Astrocyte (in vitro differentiated cells and primary cell): ENCODE measurements at regions not wholly inside any gene's neighbourhood (a gene's known extent, or its start where the extent isn't known, plus 50 kb on each side); places are given as distances from the start of the nearest gene placed in this dataset.

Source experiments
- CTCF ChIP-seq: IDR thresholded peaks from 2 replicates; pipeline ENCODE4 v1.5.1; 2011; ENCODE audit warnings: low read depth, mild to moderate bottlenecking, inconsistent platforms, low read length, moderate library complexity; ENCODE audit not compliant: insufficient read depth
- EZH2 ChIP-seq: IDR thresholded peaks from 2 replicates; pipeline ENCODE4 v1.6.1; 2012; ENCODE audit warnings: mild to moderate bottlenecking, low read length, inconsistent platforms; ENCODE audit not compliant: insufficient read depth

- TF ChIP-seq EZH2 (no peak), CTCF (no peak)
Observed at GRCh38 chr6:91013511-91013910, 426.6 kb upstream of the MAP3K7 start.
